ENCODE measurements at regions not wholly inside any gene's neighbourhood (a gene's known extent, or its start where the extent isn't known, plus 50 kb on each side); places are given as distances from the start of the nearest gene placed in this dataset.
"Not testable (repeated sequence)": the region's sequence is repeated elsewhere in the genome, so short reads cannot be mapped to it uniquely, and the experiment has no call there.

- DNase-seq = no peak
These were observed 511.3 kb downstream of the DIPK2A start for GRCh38 chr3:144482876-144483275.

GRCh38 chr3:144487011-144487410 is 515.4 kb downstream of the DIPK2A start:
- no peak for DNase-seq

GRCh38 chr3:144488927-144489326 is 517.3 kb downstream of the DIPK2A start:
- no peak for DNase-seq

GRCh38 chr3:144491333-144491732 is 519.7 kb downstream of the DIPK2A start:
- DNase-seq = no peak

- not testable (repeated sequence) for DNase-seq
These were observed 523.0 kb downstream of the DIPK2A start for GRCh38 chr3:144494651-144495050.

GRCh38 chr3:144496141-144496835 is 524.7 kb downstream of the DIPK2A start:
- no peak for DNase-seq

- no peak for DNase-seq
These were observed 525.8 kb downstream of the DIPK2A start for GRCh38 chr3:144497452-144497851.

- DNase-seq = no peak
These were observed 527.6 kb downstream of the DIPK2A start for GRCh38 chr3:144499001-144499930.

GRCh38 chr3:144501467-144501866 is 529.8 kb downstream of the DIPK2A start:
- DNase-seq = no peak

GRCh38 chr3:144502402-144502801 is 530.8 kb downstream of the DIPK2A start:
- no peak for DNase-seq

GRCh38 chr3:144506375-144506774 is 534.8 kb downstream of the DIPK2A start:
- not testable (repeated sequence) for DNase-seq

- no peak for DNase-seq
These were observed 539.7 kb downstream of the DIPK2A start for GRCh38 chr3:144511346-144511745.

- DNase-seq = no peak
These were observed 544.4 kb downstream of the DIPK2A start for GRCh38 chr3:144516026-144516425.

GRCh38 chr3:144516589-144516988 is 545.0 kb downstream of the DIPK2A start:
- DNase-seq = no peak

GRCh38 chr3:144521131-144521530 is 549.5 kb downstream of the DIPK2A start:
- no peak for DNase-seq

- no peak for DNase-seq
These were observed 550.8 kb downstream of the DIPK2A start for GRCh38 chr3:144522456-144522855.

- no peak for DNase-seq
These were observed 551.8 kb downstream of the DIPK2A start for GRCh38 chr3:144523396-144523795.

- no peak for DNase-seq
These were observed 552.9 kb downstream of the DIPK2A start for GRCh38 chr3:144524531-144524930.

- DNase-seq = no peak
These were observed 557.9 kb downstream of the DIPK2A start for GRCh38 chr3:144529566-144529965.

GRCh38 chr3:144544871-144545270 is 573.2 kb downstream of the DIPK2A start:
- DNase-seq = no peak

- no peak for DNase-seq
These were observed 574.9 kb downstream of the DIPK2A start for GRCh38 chr3:144546539-144546938.

- no peak for DNase-seq
These were observed 576.7 kb downstream of the DIPK2A start for GRCh38 chr3:144548346-144548745.

GRCh38 chr3:144549166-144549565 is 577.5 kb downstream of the DIPK2A start:
- no peak for DNase-seq
